Smooth muscle cell (in vitro differentiated cells): ENCODE measurements at regions not wholly inside any gene's neighbourhood (a gene's known extent, or its start where the extent isn't known, plus 50 kb on each side); places are given as distances from the start of the nearest gene placed in this dataset.

Experiments used
- DNase-seq: peaks from one replicate; lab custom pipeline; 2025; ENCODE audit not compliant: unreplicated experiment; lab: John Stamatoyannopoulos, UW
- H2AFZ ChIP-seq: fragments of 200-600 bp; sonication (generic); 2 replicates; pipeline ENCODE4 v1.6.0; 2016; ENCODE audit warnings: antibody characterized with exemption, low read depth, mild to moderate bottlenecking
- H3F3A ChIP-seq: fragments of 200-600 bp; sonication (generic); 2 replicates; pipeline ENCODE4 v1.6.0; 2017; ENCODE audit warnings: antibody characterized with exemption, low read depth
- H3K27ac ChIP-seq: fragments of 200-600 bp; sonication (generic); 2 replicates; pipeline ENCODE4 v1.5.1; 2016; ENCODE audit warnings: low read depth, mild to moderate bottlenecking
- H3K27me3 ChIP-seq: fragments of 200-600 bp; sonication (generic); 2 replicates; pipeline ENCODE4 v1.6.1; 2016; ENCODE audit warnings: low read depth, mild to moderate bottlenecking
- H3K36me3 ChIP-seq: fragments of 200-600 bp; sonication (generic); 2 replicates; pipeline ENCODE4 v1.5.1; 2016; ENCODE audit warnings: low read depth
- H3K4me1 ChIP-seq: fragments of 200-600 bp; sonication (generic); 2 replicates; pipeline ENCODE4 v1.5.1; 2016; ENCODE audit warnings: low read depth
- H3K4me2 ChIP-seq: fragments of 200-600 bp; sonication (generic); 2 replicates; pipeline ENCODE4 v1.6.0; 2016; ENCODE audit warnings: mild to moderate bottlenecking
- H3K4me3 ChIP-seq: fragments of 200-600 bp; sonication (generic); 2 replicates; pipeline ENCODE4 v1.5.1; 2016; ENCODE audit warnings: mild to moderate bottlenecking
- H3K79me2 ChIP-seq: fragments of 200-600 bp; sonication (generic); 2 replicates; pipeline ENCODE4 v1.6.0; 2016; ENCODE audit warnings: low read depth, mild to moderate bottlenecking
- H3K9ac ChIP-seq: fragments of 200-600 bp; sonication (generic); 2 replicates; pipeline ENCODE4 v1.6.0; 2016; ENCODE audit warnings: low read depth
- H3K9me3 ChIP-seq: fragments of 200-600 bp; sonication (generic); replicated peaks from 2 replicates; pipeline ENCODE4 v1.5.1; 2016; ENCODE audit warnings: low read depth
- H4K20me1 ChIP-seq: fragments of 200-600 bp; sonication (generic); 2 replicates; pipeline ENCODE4 v1.6.0; 2016; ENCODE audit warnings: low read depth
- CTCF ChIP-seq: fragments of 200-600 bp; sonication (generic); IDR thresholded peaks from 2 replicates; pipeline ENCODE4 v1.5.1; 2017; ENCODE audit warnings: borderline replicate concordance, mild to moderate bottlenecking, antibody characterized with exemption; ENCODE audit not compliant: insufficient read depth, poor library complexity, severe bottlenecking
- WGBS: methylation state at CpG from one replicate; pipeline ENCODE4 v1.1.7; 2016; ENCODE audit warnings: low lambda C conversion rate; 5-methylcytosine and 5-hydroxymethylcytosine counted together

GRCh38 chr12:111086947-111087700, 166.7 kb upstream of the MYL2 start:
- Histone ChIP-seq H3K36me3 (no peaks in the 10 kb centered on the region), H3K27me3 (peaks cover 23% of the 10 kb centered on the region), H3F3A (no peaks in the 10 kb centered on the region), H3K9ac (no peak overlapping the region), H4K20me1 (no peaks in the 10 kb centered on the region), H3K27ac (no peak overlapping the region), H3K4me2 (no peak overlapping the region), H3K9me3 (no peaks in the 10 kb centered on the region), H3K79me2 (no peaks in the 10 kb centered on the region), H2AFZ (no peak overlapping the region), H3K4me3 (no peak overlapping the region), H3K4me1 (no peaks in the 10 kb centered on the region)
- WGBS = 89% methylated on average over 12 of the region's 12 CpGs
- no peak for TF ChIP-seq CTCF
- DNase-seq = no peak

GRCh38 chr12:111085096-111085495, 164.7 kb upstream of the MYL2 start:
- H3K9me3 ChIP-seq = no peaks in the 10 kb centered on the region
- TF ChIP-seq CTCF = no peak
- H3K27me3 ChIP-seq = peaks cover 27% of the 10 kb centered on the region
- 90% methylated on average over 1 of the region's 1 CpG for WGBS
- no peak overlapping the region for H3K27ac ChIP-seq
- no peaks in the 10 kb centered on the region for H3K4me1 ChIP-seq
- no peak overlapping the region for H2AFZ ChIP-seq
- no peak overlapping the region for H3K4me2 ChIP-seq
- H3F3A ChIP-seq = no peaks in the 10 kb centered on the region
- H4K20me1 ChIP-seq = no peaks in the 10 kb centered on the region
- H3K79me2 ChIP-seq = no peaks in the 10 kb centered on the region
- DNase-seq = no peak
- no peak overlapping the region for H3K4me3 ChIP-seq
- H3K36me3 ChIP-seq = no peaks in the 10 kb centered on the region
- no peak overlapping the region for H3K9ac ChIP-seq

GRCh38 chr12:111084605-111085004, 164.2 kb upstream of the MYL2 start:
- H3F3A ChIP-seq = no peaks in the 10 kb centered on the region
- no peaks in the 10 kb centered on the region for H3K4me1 ChIP-seq
- no peak overlapping the region for H3K4me2 ChIP-seq
- no peaks in the 10 kb centered on the region for H3K36me3 ChIP-seq
- 97% methylated on average over 15 of the region's 15 CpGs for WGBS
- H3K9me3 ChIP-seq = no peaks in the 10 kb centered on the region
- no peak overlapping the region for H3K27ac ChIP-seq
- H3K9ac ChIP-seq = no peak overlapping the region
- H3K79me2 ChIP-seq = no peaks in the 10 kb centered on the region
- DNase-seq = no peak
- H4K20me1 ChIP-seq = no peaks in the 10 kb centered on the region
- peaks cover 27% of the 10 kb centered on the region for H3K27me3 ChIP-seq
- TF ChIP-seq CTCF = no peak
- H3K4me3 ChIP-seq = no peak overlapping the region
- H2AFZ ChIP-seq = no peak overlapping the region

GRCh38 chr12:111084158-111084557, 163.8 kb upstream of the MYL2 start:
- Histone ChIP-seq H4K20me1 (no peaks in the 10 kb centered on the region), H3K27ac (no peak overlapping the region), H2AFZ (no peak overlapping the region), H3K4me1 (no peaks in the 10 kb centered on the region), H3K36me3 (no peaks in the 10 kb centered on the region), H3K9ac (no peak overlapping the region), H3K27me3 (peaks cover 27% of the 10 kb centered on the region), H3K4me3 (no peak overlapping the region), H3K79me2 (no peaks in the 10 kb centered on the region), H3K9me3 (no peaks in the 10 kb centered on the region), H3K4me2 (no peak overlapping the region), H3F3A (no peaks in the 10 kb centered on the region)
- no peak for DNase-seq
- WGBS = 92% methylated on average over 4 of the region's 4 CpGs
- TF ChIP-seq CTCF = no peak
